GM19452 (cell line): ENCODE measurements at regions not wholly inside any gene's neighbourhood (a gene's known extent, or its start where the extent isn't known, plus 50 kb on each side); places are given as distances from the start of the nearest gene placed in this dataset.

ENCODE experiments used
- ATAC-seq: cut with Tn5 transposase; IDR thresholded peaks from one replicate; pipeline ENCODE4 v1.9.1; 2021; ENCODE audit not compliant: unreplicated experiment

DNA sequence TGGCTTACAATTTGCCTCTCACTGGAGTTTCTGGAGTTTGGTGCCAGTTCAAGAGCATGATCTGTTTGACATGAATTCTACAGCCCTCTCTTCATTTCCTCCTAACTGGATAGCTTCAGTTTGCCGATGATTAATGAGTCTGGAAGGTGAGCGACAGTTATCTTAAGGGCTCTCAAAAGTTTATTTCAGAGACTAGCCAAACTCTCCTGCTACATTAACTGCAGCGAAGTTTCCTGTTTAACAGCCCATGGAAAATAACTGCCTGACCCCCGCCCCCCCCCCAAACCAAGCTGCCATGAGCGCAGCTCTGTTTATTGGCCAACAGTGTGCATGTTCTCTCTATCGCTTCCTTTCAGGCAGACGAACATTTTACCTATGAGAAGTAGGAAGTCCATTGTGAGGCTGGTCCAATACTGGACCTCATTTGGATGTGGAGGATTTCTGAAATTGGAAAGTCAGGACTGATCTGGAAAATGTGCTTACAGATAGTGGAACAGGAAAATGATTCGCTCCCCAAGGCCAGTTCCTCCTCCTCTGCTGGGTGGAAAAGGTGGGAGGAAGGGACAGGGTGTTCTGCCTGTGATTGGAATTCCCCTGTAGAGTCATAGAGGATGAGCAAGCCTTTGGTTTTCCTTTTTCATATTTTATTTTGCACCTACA, 522.2 kb upstream of the JAG1 start:
- no peak for ATAC-seq

DNA sequence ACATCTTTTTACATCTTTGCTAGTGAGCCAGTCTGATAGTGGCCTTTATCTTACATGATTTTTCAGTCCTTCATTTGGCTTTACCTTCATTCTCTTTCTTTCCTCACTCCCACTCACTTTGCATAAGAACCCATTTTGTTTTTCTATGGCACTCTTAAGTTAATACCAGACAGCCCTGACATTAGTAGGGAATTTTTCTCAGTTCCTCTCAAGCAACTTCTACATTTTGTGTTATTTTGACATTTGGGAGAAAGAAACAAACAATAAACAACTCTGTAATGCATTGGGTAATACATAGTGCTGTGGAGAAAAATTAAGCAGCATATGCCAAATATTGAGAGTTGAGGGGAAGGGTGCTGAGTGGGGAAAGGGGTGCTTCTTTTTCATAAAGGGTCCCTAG, 524.1 kb upstream of the JAG1 start:
- no peak for ATAC-seq

DNA sequence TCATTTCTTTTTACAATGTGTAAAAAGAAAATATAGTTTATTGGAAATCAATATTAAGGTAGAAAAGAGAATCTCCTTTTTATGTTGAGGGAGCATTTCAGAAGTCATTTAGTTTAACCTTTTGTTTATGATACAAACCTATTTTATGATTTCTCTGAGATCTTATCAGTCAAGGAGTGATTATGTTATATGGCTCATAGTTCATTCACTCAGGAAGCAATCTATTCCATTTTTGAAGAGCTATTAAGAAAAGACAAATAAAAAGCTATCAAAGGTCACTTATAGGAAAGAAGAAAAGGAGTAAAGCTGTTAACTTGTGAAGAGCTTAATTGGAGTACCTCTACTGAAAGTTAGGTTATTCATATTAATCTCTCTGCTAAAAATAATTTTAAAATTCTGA, 526.6 kb upstream of the JAG1 start:
- no peak for ATAC-seq

DNA sequence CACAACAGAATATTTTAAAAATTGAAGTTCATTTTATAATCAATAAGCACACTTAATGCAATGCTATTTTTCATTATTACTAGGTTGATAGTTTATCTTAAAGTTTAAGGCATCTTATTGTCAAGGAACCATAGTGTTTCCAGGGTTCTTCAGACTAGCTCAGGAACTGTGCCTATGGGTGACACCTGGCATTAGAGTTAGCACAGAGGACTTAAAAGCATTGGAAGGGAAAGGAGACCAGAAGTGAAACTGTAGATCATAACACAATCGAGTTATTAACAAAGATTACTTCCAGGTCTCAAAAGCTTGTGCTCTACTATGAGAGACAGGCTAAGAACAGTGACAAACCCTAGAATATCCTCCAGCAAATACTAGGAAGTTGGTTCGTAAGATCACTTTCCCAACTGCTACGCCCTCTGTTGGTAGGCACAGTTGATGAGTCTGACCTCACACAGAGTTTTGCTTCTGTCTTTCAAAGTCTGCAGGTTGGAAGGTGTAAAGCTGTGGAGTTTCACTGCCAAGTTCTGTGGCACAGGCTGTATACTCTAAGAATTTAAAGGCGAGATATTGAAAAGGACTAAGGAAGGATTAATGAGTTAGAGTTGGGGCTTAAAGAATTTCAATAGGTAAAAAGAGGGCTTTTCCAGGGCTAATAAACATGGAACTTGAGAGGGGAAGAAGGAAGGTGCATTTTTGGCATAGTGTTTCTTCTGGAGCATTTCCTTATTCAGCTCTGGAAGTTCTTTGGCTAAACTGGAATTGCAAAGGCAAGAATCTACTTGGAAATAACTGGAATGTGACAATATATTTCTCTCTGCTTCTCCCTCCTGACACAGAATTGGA, 531.3 kb upstream of the JAG1 start:
- ATAC-seq, result peak; percentile 95

DNA sequence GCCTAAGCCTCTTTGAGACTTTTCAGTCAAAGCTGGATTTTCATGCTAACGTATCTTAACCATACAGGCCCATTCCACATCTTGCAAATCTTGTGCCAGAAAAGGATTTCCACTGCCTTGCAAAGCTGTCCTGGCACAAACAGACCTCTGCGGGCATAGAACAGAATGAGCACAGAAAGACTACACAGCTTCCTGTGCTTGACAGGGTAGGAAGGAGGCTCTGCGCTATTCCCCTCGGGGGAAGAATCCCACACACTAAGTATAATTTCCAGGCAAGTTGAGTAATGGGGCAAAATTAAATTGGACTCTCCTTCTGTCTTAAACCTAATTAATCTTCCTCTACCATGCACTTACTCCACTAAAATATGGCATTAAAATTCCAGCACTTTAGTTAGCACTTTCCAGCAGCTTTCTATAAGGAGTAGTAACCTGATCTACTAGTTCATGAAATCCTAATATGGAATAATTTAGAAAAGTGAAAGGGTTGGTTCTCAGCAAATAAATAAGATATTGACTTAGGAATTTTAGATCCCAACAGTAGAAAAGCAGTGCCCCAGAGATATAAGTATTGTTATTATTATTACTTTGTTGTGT, 532.1 kb upstream of the JAG1 start:
- ATAC-seq, result no peak

DNA sequence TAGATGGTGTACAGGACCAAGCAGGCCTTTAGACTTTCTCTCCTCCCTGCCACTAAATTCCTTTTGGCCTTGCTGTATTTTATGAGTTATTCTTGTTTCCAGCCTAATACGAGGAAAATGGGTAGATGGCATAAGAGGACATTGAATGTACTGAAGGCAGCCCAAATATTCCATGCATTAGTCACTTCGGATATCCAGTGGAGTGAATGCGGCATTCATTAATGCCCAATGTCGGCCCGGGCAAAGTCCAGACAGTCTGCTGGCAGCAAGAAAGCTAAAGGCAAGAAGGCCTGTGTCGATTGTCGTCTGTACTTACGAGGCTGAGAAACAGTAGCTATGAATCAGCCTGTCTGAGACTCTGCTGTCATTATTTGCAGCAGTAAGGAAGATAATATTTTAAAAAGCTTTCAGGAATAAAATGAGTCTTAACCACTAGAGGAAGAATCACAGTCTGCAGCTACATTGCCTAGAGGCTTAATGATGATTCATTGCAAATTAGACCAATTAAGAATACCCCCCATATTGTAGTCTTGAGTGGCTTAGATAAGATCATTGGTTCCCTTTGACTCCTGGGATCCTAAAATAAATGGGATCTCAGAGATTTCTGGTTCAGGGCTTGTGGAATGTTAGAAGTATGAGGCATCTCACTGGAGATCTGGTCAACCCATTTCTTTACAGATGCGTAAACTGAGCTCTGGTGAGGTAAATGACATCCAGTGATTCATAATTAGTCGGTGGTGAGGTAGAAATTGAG, 534.1 kb upstream of the JAG1 start:
- ATAC-seq, result no peak

DNA sequence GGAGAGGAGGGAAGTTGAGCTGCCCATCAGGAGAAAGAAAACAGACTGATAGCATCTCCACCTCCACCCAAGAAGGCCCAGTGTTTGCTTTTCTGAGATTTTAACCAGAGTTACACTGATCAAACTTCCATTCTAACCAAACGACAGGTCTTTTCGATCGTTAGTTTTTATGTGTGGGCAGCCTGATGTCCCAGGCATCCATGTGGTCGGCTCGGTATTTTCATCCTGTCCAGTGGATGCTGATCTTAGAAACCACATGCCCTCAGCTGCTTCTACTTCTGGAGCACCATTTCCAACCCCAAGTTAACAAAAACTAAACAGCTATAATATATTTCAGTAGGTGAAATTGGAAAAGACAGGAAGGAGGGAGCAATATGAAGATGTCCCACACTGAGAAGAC, 536.8 kb upstream of the JAG1 start:
- no peak for ATAC-seq

DNA sequence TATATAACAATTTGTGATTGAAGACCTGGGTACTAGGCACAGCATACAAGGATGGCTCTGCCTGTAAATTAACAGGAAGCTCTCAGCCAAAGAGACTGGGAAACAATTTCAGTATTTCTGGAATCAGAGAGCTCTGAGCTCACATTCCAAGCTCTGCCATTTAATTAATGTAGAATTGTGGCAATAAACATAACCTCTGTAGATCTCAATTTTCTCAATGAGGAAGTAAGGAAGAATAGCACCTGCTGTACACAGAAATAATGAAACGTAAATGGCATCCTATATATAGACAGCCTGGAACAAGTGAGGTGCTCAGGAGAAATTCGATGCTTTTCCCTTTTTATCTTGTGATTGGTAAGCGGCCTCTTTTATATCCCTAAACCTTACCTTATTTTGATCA, 538.5 kb upstream of the JAG1 start:
- ATAC-seq, result no peak

DNA sequence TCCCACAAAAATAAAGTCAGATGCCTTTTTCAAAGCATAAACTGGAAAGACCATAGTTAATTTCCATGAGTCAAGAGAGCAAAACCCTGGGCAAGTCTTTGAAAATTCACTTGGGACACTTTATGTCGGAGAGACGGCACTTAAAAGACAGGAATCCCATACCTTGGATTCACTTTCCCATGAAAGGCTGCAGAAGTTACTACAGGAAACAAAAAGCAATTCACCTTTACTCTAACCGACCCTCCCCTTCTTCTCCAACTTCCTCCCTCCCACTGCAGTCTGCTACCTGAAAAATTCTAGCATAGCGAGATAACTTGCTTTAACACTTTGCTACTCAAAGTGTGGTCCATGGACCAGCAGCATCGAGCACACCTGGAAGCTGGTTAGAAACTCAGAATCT, 539.1 kb upstream of the JAG1 start:
- ATAC-seq, result no peak

DNA sequence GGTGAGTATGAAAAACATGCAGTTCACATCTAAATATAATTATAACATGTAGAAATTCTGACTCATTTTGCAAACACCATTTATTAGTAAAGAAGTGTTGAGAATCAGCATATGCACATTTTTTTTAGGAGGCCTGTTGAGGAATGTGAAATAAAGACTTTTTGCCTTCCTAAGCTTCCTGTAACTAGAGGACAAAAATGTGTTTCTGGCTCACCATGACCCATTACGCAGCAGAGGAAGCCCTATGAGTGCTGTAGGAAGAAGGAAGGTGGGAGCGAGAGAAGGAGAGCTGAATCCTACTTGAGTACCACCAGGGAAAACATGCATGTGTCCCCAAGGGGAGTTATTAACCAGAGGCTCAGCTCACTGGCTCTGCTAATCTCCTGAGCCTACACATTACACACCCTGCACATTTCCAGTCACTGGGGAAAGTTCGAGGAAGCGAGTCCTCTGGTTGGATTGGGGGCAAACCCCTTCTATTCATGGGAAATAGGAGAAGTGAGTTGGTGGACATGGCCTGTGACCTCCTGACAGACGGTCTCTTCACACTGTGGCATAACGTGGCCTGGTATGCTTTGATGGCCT, 540.5 kb upstream of the JAG1 start:
- no peak for ATAC-seq

DNA sequence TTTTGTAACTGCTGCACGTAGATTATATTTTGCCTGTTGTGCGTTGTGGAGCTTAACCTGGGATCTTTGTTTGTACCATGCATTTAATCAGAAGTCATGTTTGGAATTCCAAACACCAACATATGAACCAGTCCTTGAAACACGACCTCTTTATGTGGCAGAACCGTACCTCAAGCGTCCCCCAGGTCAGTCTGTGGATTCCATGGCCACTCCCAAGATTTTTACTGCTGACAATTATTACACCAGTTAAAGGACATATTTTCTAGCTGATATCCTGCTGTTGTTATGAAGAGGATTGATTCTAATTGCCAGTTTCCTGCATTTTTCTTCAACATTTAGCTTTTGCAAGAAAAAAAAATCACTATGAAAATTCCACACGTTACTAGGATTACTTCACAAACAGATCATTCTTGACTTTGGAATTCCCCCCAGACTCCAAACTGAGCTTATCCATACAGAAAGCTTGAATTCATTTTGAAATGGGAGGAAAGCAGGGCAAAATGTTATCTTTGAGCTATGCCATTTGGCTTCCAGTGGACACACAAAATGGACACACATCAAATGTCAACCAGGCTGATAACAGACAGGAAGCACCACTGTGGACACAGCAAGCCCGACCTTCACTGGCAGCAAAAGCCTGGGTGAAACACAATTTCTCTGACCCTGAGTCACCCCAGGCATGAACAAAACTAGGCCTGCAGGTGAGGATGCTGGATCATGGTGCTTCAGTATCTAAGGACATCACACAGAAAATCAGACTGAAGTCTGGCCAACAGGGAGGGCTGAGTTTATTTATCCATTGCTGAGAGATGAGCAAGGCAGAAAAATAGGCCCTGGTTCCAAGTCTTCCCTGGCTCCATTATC, 542.9 kb upstream of the JAG1 start:
- no peak for ATAC-seq

DNA sequence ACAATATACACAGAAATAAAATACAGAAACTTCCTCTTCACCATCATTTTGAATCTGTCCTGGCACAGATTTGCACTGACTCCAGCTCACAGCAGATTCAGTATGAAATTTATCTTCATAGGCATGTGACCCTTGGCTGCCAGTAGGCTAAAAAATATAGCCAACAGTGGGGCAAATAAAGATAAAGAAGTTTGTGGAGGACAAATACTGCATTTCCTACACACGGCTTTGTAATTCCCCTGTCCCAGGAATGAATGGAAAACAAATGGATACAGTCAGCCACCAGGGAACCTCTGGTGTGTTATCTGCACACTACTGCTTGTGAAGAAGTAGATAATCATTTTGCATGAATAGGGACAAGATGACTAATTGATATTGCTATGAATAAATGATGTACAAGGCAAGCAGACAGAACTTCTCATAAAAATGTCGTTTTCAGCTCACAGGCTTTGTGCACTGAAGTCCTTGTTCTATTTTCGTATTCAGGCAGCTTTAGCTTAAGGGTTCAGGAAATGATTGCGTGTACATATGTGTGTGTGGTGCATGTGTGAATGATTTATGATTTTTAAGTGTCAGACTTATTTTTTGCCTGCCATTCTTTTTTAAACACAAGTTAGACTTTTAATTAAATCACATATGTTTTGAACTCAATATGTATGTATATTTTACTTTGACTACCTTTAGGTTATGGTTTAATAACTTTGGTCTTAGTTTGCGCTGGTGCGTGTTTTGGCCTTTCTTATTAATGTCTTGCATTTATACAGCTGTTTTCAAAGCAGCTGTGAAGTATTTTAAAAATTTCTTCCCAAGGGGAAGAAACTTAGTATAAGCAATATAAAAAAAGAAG, 543.8 kb upstream of the JAG1 start:
- ATAC-seq, result no peak

DNA sequence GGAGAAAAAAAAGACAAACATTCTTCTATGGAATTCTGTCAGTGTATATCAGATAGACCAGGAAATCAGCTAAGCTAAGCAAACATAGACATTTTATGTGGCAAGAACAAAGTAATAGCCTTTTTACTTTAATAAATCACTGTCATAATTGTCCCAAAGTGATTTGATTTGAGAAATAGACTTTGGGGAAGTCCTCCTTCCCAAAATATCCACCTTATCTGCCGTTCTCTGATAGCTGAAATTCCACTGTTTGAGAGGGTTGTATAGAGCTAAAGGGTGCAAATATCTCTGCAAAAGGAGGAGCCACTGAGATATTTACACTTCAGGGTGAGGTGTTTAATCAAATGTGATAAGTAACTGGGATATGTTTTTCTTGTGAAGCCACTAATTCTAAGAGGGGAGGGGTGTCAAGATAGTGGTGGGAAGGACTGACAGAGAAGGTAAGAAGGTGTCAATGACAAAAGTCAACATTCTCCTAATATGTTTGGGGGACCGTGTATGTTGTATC, 544.4 kb upstream of the JAG1 start:
- ATAC-seq, result no peak

DNA sequence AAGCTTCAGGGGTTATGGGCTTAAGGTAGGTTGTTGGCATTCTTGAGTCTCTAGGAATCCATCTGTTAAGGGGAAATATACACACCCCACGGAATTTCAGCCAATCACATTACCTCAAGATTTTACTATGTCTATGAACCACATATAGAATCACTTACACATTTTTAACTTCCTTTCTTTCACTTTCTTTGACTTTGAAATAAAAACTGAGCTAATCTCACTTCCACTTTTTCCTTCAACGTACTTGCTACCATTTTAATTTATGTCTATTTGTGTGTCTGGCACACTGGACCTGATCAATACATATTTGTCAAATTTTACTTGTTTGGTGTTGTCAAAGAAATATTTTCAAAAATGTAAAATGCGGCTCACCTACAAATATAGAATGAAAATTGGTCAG, 545.4 kb upstream of the JAG1 start:
- no peak for ATAC-seq

DNA sequence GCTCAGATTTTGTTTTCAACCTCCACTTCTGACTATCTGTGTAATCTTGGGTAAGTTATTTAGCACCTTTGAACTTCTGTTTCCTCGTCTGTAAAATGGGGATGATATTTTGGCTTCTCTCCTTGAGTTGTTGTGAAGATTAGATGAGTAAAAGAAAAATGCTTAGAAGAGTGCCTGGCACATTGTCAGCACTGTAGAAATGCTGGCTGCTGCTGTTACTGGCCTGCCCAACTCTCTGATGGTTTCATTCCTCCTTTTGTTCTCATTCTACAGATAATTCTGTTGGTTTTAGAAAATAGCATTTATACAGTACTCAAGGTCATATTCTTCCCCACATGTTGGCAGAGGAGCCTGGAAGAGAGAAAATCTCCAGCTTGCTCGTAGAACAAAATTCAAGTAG, 547.2 kb upstream of the JAG1 start:
- no peak for ATAC-seq

DNA sequence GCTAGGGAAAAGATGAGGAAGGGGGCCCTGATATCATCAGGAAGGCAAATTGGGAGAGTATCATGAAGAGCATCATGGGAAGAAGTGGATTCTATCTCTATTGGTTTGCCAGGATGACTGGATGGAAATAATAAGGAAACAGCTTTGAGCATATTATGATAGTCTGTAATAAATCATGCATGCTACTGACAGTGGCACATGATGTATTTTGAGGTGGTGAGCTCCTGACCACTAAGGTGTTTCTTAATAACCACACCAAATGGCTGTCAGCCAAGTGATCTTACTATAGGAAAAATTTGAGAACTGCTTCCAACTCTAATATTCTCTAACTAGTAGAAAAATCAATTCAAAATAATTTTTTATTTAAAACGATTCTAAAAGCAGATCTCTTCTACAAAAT, 548.4 kb upstream of the JAG1 start:
- no peak for ATAC-seq

DNA sequence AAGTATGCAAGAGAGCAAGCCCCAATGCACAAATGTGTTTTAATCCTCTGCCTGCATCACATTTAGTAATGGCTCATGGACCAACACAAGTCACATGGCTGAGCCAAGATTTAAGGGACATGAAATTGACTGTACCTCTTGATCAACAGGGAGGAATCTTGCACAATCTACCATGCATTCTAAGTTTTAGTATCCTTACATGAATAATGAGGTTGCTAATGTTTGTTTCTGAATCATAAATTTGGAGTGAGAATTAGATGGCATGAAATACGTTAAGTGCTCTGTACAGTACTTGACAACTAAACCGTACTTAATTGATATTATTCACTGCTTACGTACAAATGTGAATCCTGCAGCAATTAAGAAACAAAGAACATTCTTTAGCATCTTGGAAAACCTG, 553.8 kb upstream of the JAG1 start:
- no peak for ATAC-seq

DNA sequence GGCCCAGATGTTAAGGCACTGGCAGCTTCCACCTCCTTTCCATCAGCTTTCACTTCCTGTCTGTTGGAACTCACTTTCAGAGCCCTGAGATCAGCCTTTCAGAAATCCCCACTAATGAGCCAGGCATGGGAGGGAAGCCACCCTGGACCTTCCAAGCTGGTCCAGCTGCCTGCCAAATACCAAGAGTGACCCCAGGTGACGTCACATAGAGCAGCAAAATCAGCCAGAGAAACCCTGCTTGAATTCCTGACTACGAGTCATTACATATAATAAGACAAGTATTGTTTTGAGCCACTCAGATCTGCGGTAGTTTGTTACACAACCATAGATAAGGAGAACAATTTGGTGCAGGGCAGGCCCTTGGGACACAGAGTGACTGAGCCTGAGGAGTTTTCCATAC, 556.0 kb upstream of the JAG1 start:
- ATAC-seq, result no peak

DNA sequence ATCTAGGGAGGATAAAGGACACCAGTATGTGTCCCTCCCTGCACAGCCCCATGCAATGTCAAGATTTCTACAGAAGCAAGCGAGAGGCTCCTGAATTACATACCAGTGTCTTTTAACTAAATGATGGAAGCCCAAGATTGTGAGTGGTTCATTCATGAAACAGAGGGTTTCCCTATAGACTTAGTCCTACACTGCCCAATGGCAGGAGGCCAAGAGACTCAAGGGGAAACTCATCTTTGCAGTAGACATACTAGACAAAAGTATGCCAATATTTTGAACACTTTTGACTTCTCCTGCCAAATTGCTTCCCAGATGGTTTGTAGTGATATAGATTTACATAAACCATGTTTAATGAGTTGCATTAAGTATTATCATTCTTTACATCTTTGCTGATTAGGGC, 557.2 kb upstream of the JAG1 start:
- no peak for ATAC-seq
